Mammary epithelial cell (primary cell): ENCODE measurements at regions not wholly inside any gene's neighbourhood (a gene's known extent, or its start where the extent isn't known, plus 50 kb on each side); places are given as distances from the start of the nearest gene placed in this dataset.

Experiments
- EZH2 ChIP-seq: IDR thresholded peaks from 2 replicates; pipeline ENCODE4 v1.6.1; 2012; ENCODE audit warnings: low read length, inconsistent platforms, borderline replicate concordance
- TF ChIP-seq, protein P1 (sequence below), 2 donors: IDR thresholded peaks in 1 of 2; conservative IDR thresholded peaks in 1 of 2; 2 replicates each; pipeline ENCODE4 v1.5.1; 2011 to 2012; ENCODE audit warnings: inconsistent platforms in 2 of 2, low read length in 2 of 2, mild to moderate bottlenecking in 2 of 2, control low read depth in 1 of 2, low read depth in 1 of 2; ENCODE audit not compliant: insufficient read depth in 1 of 2; ENCODE audit errors: extremely low read depth in 1 of 2

DNA sequence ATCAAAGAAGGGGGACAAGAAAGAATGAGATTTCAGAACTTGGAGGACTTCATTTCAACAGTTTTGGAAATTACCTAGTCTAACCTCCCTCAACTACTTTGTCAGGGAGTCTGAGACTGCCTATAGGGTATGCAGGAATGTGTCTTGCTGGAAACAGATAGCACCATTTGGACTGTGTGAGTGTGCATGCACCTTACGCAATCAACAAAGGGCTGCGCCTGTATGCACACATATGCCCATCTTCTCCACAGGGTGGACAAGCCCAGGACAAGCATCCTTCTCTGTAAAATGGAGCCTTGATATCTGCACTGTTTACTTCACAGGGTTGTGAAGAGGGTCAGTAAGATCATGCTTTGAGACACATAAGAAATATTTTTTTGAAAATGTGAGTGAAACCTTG, 305.7 kb upstream of the ASIC2 start:
- TF ChIP-seq, protein P1, sequence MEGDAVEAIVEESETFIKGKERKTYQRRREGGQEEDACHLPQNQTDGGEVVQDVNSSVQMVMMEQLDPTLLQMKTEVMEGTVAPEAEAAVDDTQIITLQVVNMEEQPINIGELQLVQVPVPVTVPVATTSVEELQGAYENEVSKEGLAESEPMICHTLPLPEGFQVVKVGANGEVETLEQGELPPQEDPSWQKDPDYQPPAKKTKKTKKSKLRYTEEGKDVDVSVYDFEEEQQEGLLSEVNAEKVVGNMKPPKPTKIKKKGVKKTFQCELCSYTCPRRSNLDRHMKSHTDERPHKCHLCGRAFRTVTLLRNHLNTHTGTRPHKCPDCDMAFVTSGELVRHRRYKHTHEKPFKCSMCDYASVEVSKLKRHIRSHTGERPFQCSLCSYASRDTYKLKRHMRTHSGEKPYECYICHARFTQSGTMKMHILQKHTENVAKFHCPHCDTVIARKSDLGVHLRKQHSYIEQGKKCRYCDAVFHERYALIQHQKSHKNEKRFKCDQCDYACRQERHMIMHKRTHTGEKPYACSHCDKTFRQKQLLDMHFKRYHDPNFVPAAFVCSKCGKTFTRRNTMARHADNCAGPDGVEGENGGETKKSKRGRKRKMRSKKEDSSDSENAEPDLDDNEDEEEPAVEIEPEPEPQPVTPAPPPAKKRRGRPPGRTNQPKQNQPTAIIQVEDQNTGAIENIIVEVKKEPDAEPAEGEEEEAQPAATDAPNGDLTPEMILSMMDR (conservative IDR thresholded peaks at IDR 0.05 in 1 of 2, IDR thresholded peaks at IDR 0.05 in 1 of 2; ENCODE audit: extremely low read depth in 1 of 2, insufficient read depth in 1 of 2, low read depth in 1 of 2, low read length in 2 of 2), result no peak
- no peak for TF ChIP-seq EZH2
